Iris pigment epithelial cell (primary cell): ENCODE measurements at regions not wholly inside any gene's neighbourhood (a gene's known extent, or its start where the extent isn't known, plus 50 kb on each side); places are given as distances from the start of the nearest gene placed in this dataset.
"Not testable (repeated sequence)": the region's sequence is repeated elsewhere in the genome, so short reads cannot be mapped to it uniquely, and the experiment has no call there.

Experiments
- DNase-seq: peaks from one replicate; pipeline ENCODE4 v3.0.0-alpha.2; 2011; ENCODE audit warnings: low read depth

GRCh38 chr6:170097505-170098427 is 193.1 kb downstream of the DLL1 start:
- no peak for DNase-seq

GRCh38 chr6:170096803-170097504 is 193.9 kb downstream of the DLL1 start:
- no peak for DNase-seq

- DNase-seq: no peak
These were observed 194.6 kb downstream of the DLL1 start for GRCh38 chr6:170096191-170096802.

- no peak for DNase-seq
These were observed 195.5 kb downstream of the DLL1 start for GRCh38 chr6:170095273-170095981.

- DNase-seq: no peak
These were observed 196.1 kb downstream of the DLL1 start for GRCh38 chr6:170094686-170095272.

- DNase-seq: no peak
These were observed 197.0 kb downstream of the DLL1 start for GRCh38 chr6:170093658-170094596.

- no peak for DNase-seq
These were observed 197.6 kb downstream of the DLL1 start for GRCh38 chr6:170093276-170093657.

- no peak for DNase-seq
These were observed 198.1 kb downstream of the DLL1 start for GRCh38 chr6:170092826-170093225.

GRCh38 chr6:170091639-170092579 is 199.0 kb downstream of the DLL1 start:
- no peak for DNase-seq

GRCh38 chr6:170091000-170091638 is 199.8 kb downstream of the DLL1 start:
- DNase-seq: no peak

GRCh38 chr6:170090561-170090960 is 200.3 kb downstream of the DLL1 start:
- no peak for DNase-seq

GRCh38 chr6:170089963-170090362 is 200.9 kb downstream of the DLL1 start:
- no peak for DNase-seq

GRCh38 chr6:170088582-170088955 is 202.3 kb downstream of the DLL1 start:
- no peak for DNase-seq

- DNase-seq: no peak
These were observed 202.8 kb downstream of the DLL1 start for GRCh38 chr6:170087941-170088581.

GRCh38 chr6:170087421-170087780 is 203.5 kb downstream of the DLL1 start:
- not testable (repeated sequence) for DNase-seq

- no peak for DNase-seq
These were observed 204.0 kb downstream of the DLL1 start for GRCh38 chr6:170086639-170087420.

- DNase-seq: no peak
These were observed 205.1 kb downstream of the DLL1 start for GRCh38 chr6:170085475-170086401.
